ENCODE measurements at regions not wholly inside any gene's neighbourhood (a gene's known extent, or its start where the extent isn't known, plus 50 kb on each side); places are given as distances from the start of the nearest gene placed in this dataset.

DNA sequence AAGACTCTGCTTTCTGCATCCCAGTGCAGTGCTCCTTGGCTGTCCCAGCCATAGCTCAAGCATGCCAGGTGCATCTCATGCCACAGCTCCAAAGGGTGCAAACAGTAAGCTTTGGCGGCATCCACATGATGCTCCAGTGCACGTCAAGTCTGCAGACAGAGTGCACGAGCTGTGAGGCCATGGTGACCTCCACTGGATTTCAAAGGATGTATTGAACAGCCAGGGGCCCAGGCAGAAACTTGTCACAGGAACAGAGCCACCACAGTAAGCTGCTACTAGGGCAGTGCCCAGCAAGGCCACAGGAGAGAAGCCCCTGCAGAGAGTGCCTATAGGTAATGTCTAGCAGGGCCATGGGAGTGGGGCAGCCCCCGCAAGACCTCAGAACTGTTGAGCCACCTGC lies 206.8 kb upstream of the DDI1 start:
- TF ChIP-seq JUN (IDR thresholded peaks at IDR 0.05; ENCODE audit: borderline replicate concordance, insufficient read depth, insufficient read length, low read depth) (no peak), POLR2A (IDR thresholded peaks at IDR 0.05; ENCODE audit: low read depth, low read length) (no peak), MYC (IDR thresholded peaks at IDR 0.05; ENCODE audit: low read depth, low read length) (no peak), GATA2 (IDR thresholded peaks at IDR 0.05; ENCODE audit: insufficient read depth, insufficient read length, low read depth, low read length) (no peak), EZH2 (IDR thresholded peaks at IDR 0.05; ENCODE audit: borderline replicate concordance, low read depth, low read length, severe bottlenecking) (no peak), POLR2AphosphoS5 (IDR thresholded peaks at IDR 0.05; ENCODE audit: insufficient read depth, low read depth, low read length) (no peak), CTCF (IDR thresholded peaks at IDR 0.05; ENCODE audit: extremely low read depth in 1 of 2, insufficient read depth in 1 of 2, low read depth in 1 of 2, low read length in 2 of 2) (no peak)
- TF ChIP-seq, protein P1, sequence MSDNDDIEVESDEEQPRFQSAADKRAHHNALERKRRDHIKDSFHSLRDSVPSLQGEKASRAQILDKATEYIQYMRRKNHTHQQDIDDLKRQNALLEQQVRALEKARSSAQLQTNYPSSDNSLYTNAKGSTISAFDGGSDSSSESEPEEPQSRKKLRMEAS (IDR thresholded peaks at IDR 0.05; ENCODE audit: insufficient read depth, insufficient read length) = no peak
- Histone ChIP-seq H3K36me3 (ENCODE audit: control insufficient read depth in 2 of 2, extremely low read depth in 1 of 2, insufficient read depth in 2 of 2, low read length in 2 of 2) (no peaks in the 10 kb centered on the region), H3K9me1 (replicated peaks; ENCODE audit: control insufficient read depth, extremely low read depth, insufficient read depth, low read length) (no peaks in the 10 kb centered on the region), H3K9me3 (replicated peaks; ENCODE audit: control insufficient read depth, insufficient read depth, low read length) (no peaks in the 10 kb centered on the region), H3K27me3 (ENCODE audit: control insufficient read depth in 2 of 2, insufficient read depth in 2 of 2, low read length in 2 of 2) (no peaks in the 10 kb centered on the region), H3K79me2 (ENCODE audit: control insufficient read depth, insufficient read depth, low read length) (no peaks in the 10 kb centered on the region), H3K4me3 (replicated peaks in 1 of 3; ENCODE audit: insufficient read depth in 1 of 3, low read depth in 1 of 3, low read length in 3 of 3) (no peak overlapping the region), H3K4me2 (ENCODE audit: insufficient read depth, low read length) (no peak overlapping the region), H2AFZ (ENCODE audit: low read depth, low read length) (no peak overlapping the region), H3K4me1 (ENCODE audit: control insufficient read depth, extremely low read depth, insufficient read depth, low read length) (no peaks in the 10 kb centered on the region), H3K9ac (replicated peaks; ENCODE audit: extremely low read depth, insufficient read depth, low read length) (no peak overlapping the region), H4K20me1 (replicated peaks; ENCODE audit: control insufficient read depth, extremely low read depth, insufficient read depth, low read length) (no peaks in the 10 kb centered on the region), H3K27ac (ENCODE audit: insufficient read depth, low read depth, low read length) (no peak overlapping the region)
- BruUV-seq (replicated peaks) = no TSS peak
- POLR2A ChIA-PET = no interaction called here
- no peak for FAIRE-seq
- CTCF ChIA-PET = interaction anchor here (0.9 kb wide), 1 partner anchor 24 kb away, joined by 4 read pairs; no protein-coding TSS in a partner anchor
- no peak for DNase-seq (ENCODE audit: low read depth, low spot score)
- dilution Hi-C loops (cut with MboI; ENCODE audit: extremely low pct_ligation_motif_present, low sequenced_read_pairs) (no loop called here), intact Hi-C loops (cut with micrococcal nuclease) (no loop called here)
